MM.1S (cell line): ENCODE measurements at regions not wholly inside any gene's neighbourhood (a gene's known extent, or its start where the extent isn't known, plus 50 kb on each side); places are given as distances from the start of the nearest gene placed in this dataset.

Experiments
- EZH2 ChIP-seq: fragments of 300-600 bp; sonication (generic); optimal IDR thresholded peaks from 2 replicates; pipeline ENCODE3; 2017; ENCODE audit warnings: low read depth, mild to moderate bottlenecking, antibody characterized with exemption, low read length, mixed read lengths
- TF ChIP-seq, protein P1 (sequence below): fragments of 300-600 bp; sonication (generic); IDR thresholded peaks from 2 replicates; pipeline ENCODE4 v1.5.1; 2016; ENCODE audit warnings: antibody characterized with exemption, low read length, mixed read lengths

DNA sequence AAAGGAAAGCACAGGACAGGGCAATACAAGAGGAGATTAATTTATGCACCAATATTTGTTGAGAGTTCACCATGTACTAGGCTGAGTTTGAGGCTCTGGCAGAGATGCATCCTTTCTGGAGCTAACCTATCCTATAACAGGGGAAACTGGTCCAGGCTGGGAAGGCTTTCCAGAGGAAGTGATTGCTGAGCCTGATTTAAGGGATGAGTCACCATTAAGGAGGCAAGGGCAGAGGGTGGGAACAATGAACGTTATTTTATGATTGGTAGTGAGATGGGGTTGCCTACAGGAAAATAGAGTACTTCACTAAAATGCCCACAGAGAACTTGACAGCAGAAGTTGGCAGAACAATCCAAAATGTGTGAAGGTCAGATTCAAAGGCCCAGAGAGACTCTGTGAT is 141.4 kb downstream of the PLPP3 start:
- TF ChIP-seq, protein P1, sequence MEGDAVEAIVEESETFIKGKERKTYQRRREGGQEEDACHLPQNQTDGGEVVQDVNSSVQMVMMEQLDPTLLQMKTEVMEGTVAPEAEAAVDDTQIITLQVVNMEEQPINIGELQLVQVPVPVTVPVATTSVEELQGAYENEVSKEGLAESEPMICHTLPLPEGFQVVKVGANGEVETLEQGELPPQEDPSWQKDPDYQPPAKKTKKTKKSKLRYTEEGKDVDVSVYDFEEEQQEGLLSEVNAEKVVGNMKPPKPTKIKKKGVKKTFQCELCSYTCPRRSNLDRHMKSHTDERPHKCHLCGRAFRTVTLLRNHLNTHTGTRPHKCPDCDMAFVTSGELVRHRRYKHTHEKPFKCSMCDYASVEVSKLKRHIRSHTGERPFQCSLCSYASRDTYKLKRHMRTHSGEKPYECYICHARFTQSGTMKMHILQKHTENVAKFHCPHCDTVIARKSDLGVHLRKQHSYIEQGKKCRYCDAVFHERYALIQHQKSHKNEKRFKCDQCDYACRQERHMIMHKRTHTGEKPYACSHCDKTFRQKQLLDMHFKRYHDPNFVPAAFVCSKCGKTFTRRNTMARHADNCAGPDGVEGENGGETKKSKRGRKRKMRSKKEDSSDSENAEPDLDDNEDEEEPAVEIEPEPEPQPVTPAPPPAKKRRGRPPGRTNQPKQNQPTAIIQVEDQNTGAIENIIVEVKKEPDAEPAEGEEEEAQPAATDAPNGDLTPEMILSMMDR, result no peak
- no peak for TF ChIP-seq EZH2
